ENCODE measurements at regions not wholly inside any gene's neighbourhood (a gene's known extent, or its start where the extent isn't known, plus 50 kb on each side); places are given as distances from the start of the nearest gene placed in this dataset.
"Not testable (repeated sequence)": the region's sequence is repeated elsewhere in the genome, so short reads cannot be mapped to it uniquely, and the experiment has no call there.

DNA sequence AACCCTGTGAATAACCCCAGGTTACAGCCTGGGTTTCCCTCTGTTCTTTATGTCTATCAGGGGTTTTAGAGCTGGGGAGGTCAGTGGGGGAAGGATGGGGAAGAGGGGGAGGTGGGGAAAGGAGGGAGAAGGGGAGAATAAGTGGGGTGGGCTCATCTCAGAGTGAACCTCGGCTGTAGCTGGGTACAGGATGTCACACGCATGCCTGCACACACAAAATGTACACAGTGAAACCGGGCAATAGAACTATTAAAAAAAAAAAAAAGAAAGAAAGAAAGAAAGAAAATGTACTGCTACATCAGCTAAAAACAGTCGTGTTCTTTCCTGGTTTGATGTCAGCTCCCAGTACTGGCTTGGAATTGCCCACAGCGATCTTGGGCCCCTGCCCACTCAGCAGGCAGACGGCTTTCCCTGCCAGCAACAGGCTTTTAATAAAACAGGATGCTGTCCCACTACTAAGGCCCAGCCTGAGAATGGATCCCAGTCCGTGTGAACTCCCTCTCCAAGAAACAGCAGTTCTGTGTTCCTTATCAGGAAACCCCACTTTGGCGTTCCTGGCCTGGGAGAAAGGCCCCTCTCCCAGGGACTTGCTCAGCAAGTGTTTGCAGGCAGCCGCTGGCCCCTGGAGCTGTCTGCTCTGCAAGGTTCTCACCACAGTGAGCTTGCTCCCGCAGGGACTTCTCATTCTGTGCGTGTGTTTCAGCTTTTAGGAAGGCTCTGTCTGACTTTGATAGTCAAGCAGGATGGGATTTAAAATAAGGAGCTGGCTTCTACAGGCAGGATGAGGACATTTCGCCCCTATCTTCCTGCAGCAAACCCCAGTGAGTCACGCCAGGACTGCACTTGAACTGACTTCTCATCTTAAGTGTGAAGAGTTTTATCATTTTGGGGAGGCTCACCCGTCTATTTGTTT lies 225.6 kb downstream of the BCL2L11 start:
- H3K79me1 ChIP-seq (ENCODE audit: low read depth, low read length); H3K27ac ChIP-seq (replicated peaks; ENCODE audit: low read length); H3K23ac ChIP-seq (ENCODE audit: low read depth, low read length, poor library complexity); H3K9ac ChIP-seq (ENCODE audit: low read depth, low read length, poor library complexity); H3K14ac ChIP-seq (ENCODE audit: low read length); H2BK120ac ChIP-seq (ENCODE audit: low read depth, low read length); H3K9me3 ChIP-seq (replicated peaks in 1 of 2; ENCODE audit: control insufficient read depth in 2 of 2, insufficient read depth in 1 of 2, low read depth in 1 of 2, low read length in 2 of 2); H3K4me2 ChIP-seq (ENCODE audit: insufficient read depth, low read length, poor library complexity, severe bottlenecking); H4K91ac ChIP-seq (ENCODE audit: low read depth, low read length, poor library complexity); H4K8ac ChIP-seq (ENCODE audit: low read depth, low read length); H2AK5ac ChIP-seq (ENCODE audit: low read depth, low read length); H3K27me3 ChIP-seq (ENCODE audit: control insufficient read depth in 3 of 3, insufficient read depth in 3 of 3, low read depth in 1 of 3, low read length in 3 of 3); H2BK5ac ChIP-seq (ENCODE audit: low read length); H3K18ac ChIP-seq (ENCODE audit: low read length); H3K36me3 ChIP-seq (replicated peaks in 1 of 2; ENCODE audit: control insufficient read depth in 2 of 2, insufficient read depth in 2 of 2, low read length in 2 of 2); H2BK15ac ChIP-seq (ENCODE audit: low read length); H3K4me1 ChIP-seq (ENCODE audit: control insufficient read depth in 2 of 2, insufficient read depth in 1 of 2, low read depth in 1 of 2, low read length in 2 of 2); DNase-seq (ENCODE audit: low spot score); H3K4ac ChIP-seq (ENCODE audit: low read length); H2BK12ac ChIP-seq (ENCODE audit: low read length): not testable (repeated sequence)
- Histone ChIP-seq H3K4me3 (ENCODE audit: low read length in 2 of 2) (peak overlapping the region in 1 of 2 donors; percentile 24), H2AFZ (ENCODE audit: low read length) (peak overlapping the region; percentile 45)
- WGBS, 2 donors (ENCODE audit: extremely low coverage in 2 of 2, insufficient read length in 2 of 2, insufficient replicate concordance in 1 of 2): no CpG with 5 or more reads among the region's 14 CpGs

DNA sequence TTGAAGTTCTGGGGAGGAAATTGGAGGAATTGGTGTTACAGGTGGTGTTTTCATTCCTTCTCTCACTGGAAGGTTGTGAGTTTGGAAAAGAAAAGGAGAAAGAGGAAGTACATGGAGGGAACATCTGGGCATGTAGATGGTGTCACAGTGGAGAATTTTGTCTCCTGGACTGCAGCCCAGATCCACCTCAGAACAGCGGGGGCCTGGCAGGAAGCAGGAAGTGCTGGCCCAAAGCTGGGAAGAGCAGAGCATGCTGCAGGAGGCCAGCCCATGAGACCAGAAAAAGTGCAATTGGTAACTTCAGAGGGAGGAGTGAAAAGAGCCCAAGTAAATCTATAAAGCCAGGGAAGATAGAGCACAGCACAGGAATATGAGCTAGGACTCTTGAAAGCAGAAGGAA lies 227.0 kb downstream of the BCL2L11 start:
- DNase-seq (ENCODE audit: low spot score); H2BK5ac ChIP-seq (ENCODE audit: low read length); H2BK120ac ChIP-seq (ENCODE audit: low read depth, low read length); H3K14ac ChIP-seq (ENCODE audit: low read length); H2AK5ac ChIP-seq (ENCODE audit: low read depth, low read length); H3K4ac ChIP-seq (ENCODE audit: low read length); H2BK12ac ChIP-seq (ENCODE audit: low read length); H2BK15ac ChIP-seq (ENCODE audit: low read length); H3K27ac ChIP-seq (replicated peaks; ENCODE audit: low read length); H3K4me1 ChIP-seq (ENCODE audit: control insufficient read depth in 2 of 2, insufficient read depth in 1 of 2, low read depth in 1 of 2, low read length in 2 of 2); H3K36me3 ChIP-seq (replicated peaks in 1 of 2; ENCODE audit: control insufficient read depth in 2 of 2, insufficient read depth in 2 of 2, low read length in 2 of 2); H2AFZ ChIP-seq (ENCODE audit: low read length); H3K9me3 ChIP-seq (replicated peaks in 1 of 2; ENCODE audit: control insufficient read depth in 2 of 2, insufficient read depth in 1 of 2, low read depth in 1 of 2, low read length in 2 of 2); H4K8ac ChIP-seq (ENCODE audit: low read depth, low read length); H3K4me2 ChIP-seq (ENCODE audit: insufficient read depth, low read length, poor library complexity, severe bottlenecking); H3K23ac ChIP-seq (ENCODE audit: low read depth, low read length, poor library complexity); H3K9ac ChIP-seq (ENCODE audit: low read depth, low read length, poor library complexity); H3K79me1 ChIP-seq (ENCODE audit: low read depth, low read length); H3K27me3 ChIP-seq (ENCODE audit: control insufficient read depth in 3 of 3, insufficient read depth in 3 of 3, low read depth in 1 of 3, low read length in 3 of 3); H3K4me3 ChIP-seq (ENCODE audit: low read length in 2 of 2); H4K91ac ChIP-seq (ENCODE audit: low read depth, low read length, poor library complexity); H3K18ac ChIP-seq (ENCODE audit: low read length): not testable (repeated sequence)
- no CpG with 5 or more reads among the region's 1 CpG for WGBS, 2 donors (ENCODE audit: extremely low coverage in 2 of 2, insufficient read length in 2 of 2, insufficient replicate concordance in 1 of 2)

DNA sequence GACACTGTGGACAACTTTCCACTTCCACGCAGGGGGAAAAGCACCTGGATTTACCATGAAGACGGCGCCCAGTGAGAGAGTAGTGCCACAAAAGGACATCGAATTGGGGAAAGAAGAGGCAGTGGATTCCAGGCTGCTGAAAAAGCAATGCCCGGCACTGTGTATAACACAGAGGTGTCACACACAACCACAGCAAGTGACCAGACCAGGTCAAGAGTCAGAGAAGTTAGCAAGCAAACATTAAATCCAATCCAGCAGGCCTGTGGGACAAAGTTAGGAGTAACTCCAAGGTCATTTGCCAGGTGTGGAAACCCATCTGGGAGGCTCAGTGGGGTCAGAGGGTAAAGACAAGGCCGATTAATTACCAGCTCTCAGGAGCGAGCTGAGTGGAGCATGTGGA lies 227.6 kb downstream of the BCL2L11 start:
- not testable (repeated sequence) for H3K23ac ChIP-seq (ENCODE audit: low read depth, low read length, poor library complexity); DNase-seq (ENCODE audit: low spot score); H3K9ac ChIP-seq (ENCODE audit: low read depth, low read length, poor library complexity); H3K4me3 ChIP-seq (ENCODE audit: low read length in 2 of 2); H3K79me1 ChIP-seq (ENCODE audit: low read depth, low read length); H2AK5ac ChIP-seq (ENCODE audit: low read depth, low read length); H3K36me3 ChIP-seq (replicated peaks in 1 of 2; ENCODE audit: control insufficient read depth in 2 of 2, insufficient read depth in 2 of 2, low read length in 2 of 2); H3K4me2 ChIP-seq (ENCODE audit: insufficient read depth, low read length, poor library complexity, severe bottlenecking); H3K18ac ChIP-seq (ENCODE audit: low read length); H4K91ac ChIP-seq (ENCODE audit: low read depth, low read length, poor library complexity); H3K14ac ChIP-seq (ENCODE audit: low read length); H2BK15ac ChIP-seq (ENCODE audit: low read length); H3K27me3 ChIP-seq (ENCODE audit: control insufficient read depth in 3 of 3, insufficient read depth in 3 of 3, low read depth in 1 of 3, low read length in 3 of 3); H3K4me1 ChIP-seq (ENCODE audit: control insufficient read depth in 2 of 2, insufficient read depth in 1 of 2, low read depth in 1 of 2, low read length in 2 of 2); H2BK5ac ChIP-seq (ENCODE audit: low read length); H2AFZ ChIP-seq (ENCODE audit: low read length); H3K27ac ChIP-seq (replicated peaks; ENCODE audit: low read length); H3K9me3 ChIP-seq (replicated peaks in 1 of 2; ENCODE audit: control insufficient read depth in 2 of 2, insufficient read depth in 1 of 2, low read depth in 1 of 2, low read length in 2 of 2); H4K8ac ChIP-seq (ENCODE audit: low read depth, low read length); H3K4ac ChIP-seq (ENCODE audit: low read length); H2BK12ac ChIP-seq (ENCODE audit: low read length); H2BK120ac ChIP-seq (ENCODE audit: low read depth, low read length)
- WGBS, 2 donors (ENCODE audit: extremely low coverage in 2 of 2, insufficient read length in 2 of 2, insufficient replicate concordance in 1 of 2): no CpG with 5 or more reads among the region's 7 CpGs

DNA sequence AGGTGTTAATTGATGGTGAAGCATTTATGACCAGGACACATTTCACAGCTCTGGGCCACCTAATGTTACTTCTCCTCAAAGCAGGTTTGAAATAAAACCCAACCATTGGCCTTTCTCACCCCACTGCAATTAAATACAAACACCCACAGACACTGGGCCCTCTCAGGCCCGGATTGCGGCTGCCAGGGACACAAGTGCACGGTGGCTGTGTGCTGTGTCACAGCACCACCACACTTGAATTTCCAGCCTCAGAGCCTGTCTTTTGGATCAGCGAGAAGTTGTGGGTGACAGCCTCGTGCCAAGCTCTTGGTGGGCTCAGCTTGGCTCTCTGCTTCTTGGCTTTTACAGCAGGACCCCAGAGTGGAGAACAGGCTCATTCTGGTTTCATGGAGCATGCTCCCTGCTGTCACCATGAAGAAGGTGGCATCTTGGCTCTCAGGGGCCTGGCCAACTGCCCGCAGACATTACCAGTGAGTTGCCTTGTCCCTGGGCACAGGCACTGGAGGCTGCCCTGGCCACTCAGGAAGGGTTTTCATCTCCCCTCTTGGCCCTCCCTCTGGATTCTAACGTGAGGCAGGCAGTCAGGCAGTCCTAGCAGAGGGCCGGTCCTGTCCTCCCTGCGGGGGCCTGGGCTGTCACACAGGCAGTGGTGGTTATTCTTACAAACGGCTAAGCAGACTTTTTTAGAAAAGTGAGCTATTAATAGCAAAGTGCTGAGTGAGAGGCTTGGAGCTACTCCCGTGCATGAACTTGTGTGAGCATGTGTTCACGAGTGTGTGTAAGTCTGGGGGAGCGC lies 234.5 kb downstream of the BCL2L11 start:
- H3K27ac ChIP-seq (replicated peaks; ENCODE audit: low read length); H2BK12ac ChIP-seq (ENCODE audit: low read length); H2AK5ac ChIP-seq (ENCODE audit: low read depth, low read length); H2AFZ ChIP-seq (ENCODE audit: low read length); H3K9ac ChIP-seq (ENCODE audit: low read depth, low read length, poor library complexity); H4K8ac ChIP-seq (ENCODE audit: low read depth, low read length); H3K14ac ChIP-seq (ENCODE audit: low read length); H3K9me3 ChIP-seq (replicated peaks in 1 of 2; ENCODE audit: control insufficient read depth in 2 of 2, insufficient read depth in 1 of 2, low read depth in 1 of 2, low read length in 2 of 2); H3K4me2 ChIP-seq (ENCODE audit: insufficient read depth, low read length, poor library complexity, severe bottlenecking); H4K91ac ChIP-seq (ENCODE audit: low read depth, low read length, poor library complexity); H3K36me3 ChIP-seq (replicated peaks in 1 of 2; ENCODE audit: control insufficient read depth in 2 of 2, insufficient read depth in 2 of 2, low read length in 2 of 2); H3K4me3 ChIP-seq (ENCODE audit: low read length in 2 of 2); H3K27me3 ChIP-seq (ENCODE audit: control insufficient read depth in 3 of 3, insufficient read depth in 3 of 3, low read depth in 1 of 3, low read length in 3 of 3); H3K4ac ChIP-seq (ENCODE audit: low read length); H3K18ac ChIP-seq (ENCODE audit: low read length); H2BK15ac ChIP-seq (ENCODE audit: low read length); H2BK120ac ChIP-seq (ENCODE audit: low read depth, low read length); H3K79me1 ChIP-seq (ENCODE audit: low read depth, low read length); H3K4me1 ChIP-seq (ENCODE audit: control insufficient read depth in 2 of 2, insufficient read depth in 1 of 2, low read depth in 1 of 2, low read length in 2 of 2); H2BK5ac ChIP-seq (ENCODE audit: low read length); DNase-seq (ENCODE audit: low spot score); H3K23ac ChIP-seq (ENCODE audit: low read depth, low read length, poor library complexity): not testable (repeated sequence)
- WGBS, 2 donors (ENCODE audit: extremely low coverage in 2 of 2, insufficient read length in 2 of 2, insufficient replicate concordance in 1 of 2): no CpG with 5 or more reads among the region's 13 CpGs

Data from neuronal stem cell (in vitro differentiated cells).